SK-N-SH treated with all-trans-retinoic acid at 6 μM for 48 hours (cell line): ENCODE measurements at regions not wholly inside any gene's neighbourhood (a gene's known extent, or its start where the extent isn't known, plus 50 kb on each side); places are given as distances from the start of the nearest gene placed in this dataset.

Experiments
- ATAC-seq: fragments of 200-7000 bp; cut with Tn5 transposase; 3 replicates; pipeline ENCODE4 v1.9.1; 2020; ENCODE audit warnings: mild to moderate bottlenecking, moderate library complexity
- ARNTL ChIP-seq: fragments of 450-650 bp; formaldehyde crosslinking; IDR thresholded peaks from 2 replicates; pipeline ENCODE4 v1.5.0; 2020; ENCODE audit warnings: low read depth, mild to moderate bottlenecking, moderate library complexity, borderline replicate concordance
- BACH2 ChIP-seq: fragments of 250-450 bp; sonication (Bioruptor Pico); IDR thresholded peaks from 2 replicates; pipeline ENCODE4 v1.9.0; 2021; ENCODE audit warnings: mild to moderate bottlenecking, borderline replicate concordance
- CSDC2 ChIP-seq: fragments of 250-450 bp; sonication (Bioruptor Pico); IDR thresholded peaks from 2 replicates; pipeline ENCODE4 v1.5.0; 2020; ENCODE audit warnings: mild to moderate bottlenecking, moderate library complexity
- CSRNP3 ChIP-seq: fragments of 250-450 bp; sonication (Bioruptor Pico); IDR thresholded peaks from 2 replicates; pipeline ENCODE4 v1.5.1; 2021; ENCODE audit warnings: mild to moderate bottlenecking, moderate library complexity
- ESRRG ChIP-seq: fragments of 250-450 bp; sonication (Bioruptor Pico); IDR thresholded peaks from 2 replicates; pipeline ENCODE4 v1.6.1; 2021; ENCODE audit warnings: mild to moderate bottlenecking
- GLIS3 ChIP-seq: fragments of 250-450 bp; sonication (Bioruptor Pico); IDR thresholded peaks from 2 replicates; pipeline ENCODE4 v1.5.0; 2020; ENCODE audit warnings: mild to moderate bottlenecking, moderate library complexity
- ISL1 ChIP-seq: fragments of 250-450 bp; sonication (Bioruptor Pico); IDR thresholded peaks from 2 replicates; pipeline ENCODE4 v2.1.2; 2022; ENCODE audit warnings: mild to moderate bottlenecking, moderate library complexity
- OSR1 ChIP-seq: fragments of 250-450 bp; sonication (Bioruptor Pico); IDR thresholded peaks from 2 replicates; pipeline ENCODE4 v1.8.0; 2022; ENCODE audit warnings: moderate library complexity, mild to moderate bottlenecking, inconsistent platforms
- PATZ1 ChIP-seq: fragments of 250-450 bp; sonication (Bioruptor Pico); IDR thresholded peaks from 2 replicates; pipeline ENCODE4 v1.8.0; 2020; ENCODE audit warnings: mild to moderate bottlenecking, moderate library complexity, borderline replicate concordance
- POU6F1 ChIP-seq: fragments of 250-450 bp; sonication (Bioruptor Pico); IDR thresholded peaks from 2 replicates; pipeline ENCODE4 v1.8.0; 2021; ENCODE audit warnings: low read depth, mild to moderate bottlenecking, moderate library complexity, borderline replicate concordance
- PPARA ChIP-seq: fragments of 250-450 bp; sonication (Bioruptor Pico); IDR thresholded peaks from 2 replicates; pipeline ENCODE4 v1.5.0; 2020; ENCODE audit warnings: mild to moderate bottlenecking, borderline replicate concordance
- RARB ChIP-seq: fragments of 250-450 bp; sonication (Bioruptor Pico); IDR thresholded peaks from 2 replicates; pipeline ENCODE4 v1.8.0; 2021; ENCODE audit warnings: mild to moderate bottlenecking, moderate library complexity
- SNAI2 ChIP-seq: fragments of 250-450 bp; sonication (Bioruptor Pico); IDR thresholded peaks from 2 replicates; pipeline ENCODE4 v1.5.0; 2020; ENCODE audit warnings: mild to moderate bottlenecking, moderate library complexity
- TCF4 ChIP-seq: fragments of 250-450 bp; sonication (Bioruptor Pico); IDR thresholded peaks from 2 replicates; pipeline ENCODE4 v1.8.0; 2021; ENCODE audit warnings: mild to moderate bottlenecking, moderate library complexity, borderline replicate concordance
- TOX ChIP-seq: fragments of 250-450 bp; sonication (Bioruptor Pico); IDR thresholded peaks from 2 replicates; pipeline ENCODE4 v1.8.0; 2021; ENCODE audit warnings: mild to moderate bottlenecking, moderate library complexity, borderline replicate concordance
- ZC3H10 ChIP-seq: fragments of 250-450 bp; sonication (Bioruptor Pico); IDR thresholded peaks from 2 replicates; pipeline ENCODE4 v1.5.1; 2021; ENCODE audit warnings: mild to moderate bottlenecking, moderate library complexity
- ZFP3 ChIP-seq: fragments of 250-450 bp; sonication (Bioruptor Pico); IDR thresholded peaks from 2 replicates; pipeline ENCODE4 v1.5.0; 2020; ENCODE audit warnings: mild to moderate bottlenecking, moderate library complexity
- ZNF565 ChIP-seq: fragments of 450-650 bp; formaldehyde crosslinking; conservative IDR thresholded peaks from 2 replicates; pipeline ENCODE4 v1.5.0; 2020; ENCODE audit warnings: low read depth, mild to moderate bottlenecking, moderate library complexity
- ZNF70 ChIP-seq: fragments of 450-650 bp; formaldehyde crosslinking; IDR thresholded peaks from 2 replicates; pipeline ENCODE4 v1.5.0; 2020; ENCODE audit warnings: mild to moderate bottlenecking, moderate library complexity
- ZNF8 ChIP-seq: fragments of 450-650 bp; formaldehyde crosslinking; IDR thresholded peaks from 2 replicates; pipeline ENCODE4 v1.5.0; 2020; ENCODE audit warnings: mild to moderate bottlenecking, moderate library complexity

- no peak for TF ChIP-seq POU6F1
- TF ChIP-seq ARNTL (CRISPR knock-in tag): no peak
- TF ChIP-seq SNAI2 (CRISPR knock-in tag): no peak
- TF ChIP-seq, all 23 proteins: peak for 0
Observed at GRCh38 chr2:237228281-237228625, 142.6 kb downstream of the COPS8 start (continued).

GRCh38 chr2:237229905-237230304 is 144.2 kb downstream of the COPS8 start:
- no peak for TF ChIP-seq RARB (CRISPR knock-in tag)
- TF ChIP-seq CSRNP3: no peak
- no peak for TF ChIP-seq POU6F1
- no peak for TF ChIP-seq TCF4 (CRISPR knock-in tag)
- TF ChIP-seq ZFP3 (CRISPR knock-in tag): no peak
- no peak for TF ChIP-seq ZNF70 (CRISPR knock-in tag)
- no peak for TF ChIP-seq PPARA (CRISPR knock-in tag)
- TF ChIP-seq OSR1 (CRISPR knock-in tag): no peak
- no peak for TF ChIP-seq ISL1
- ATAC-seq: no peak

- TF ChIP-seq TOX (CRISPR knock-in tag): no peak
- no peak for ATAC-seq
Observed at GRCh38 chr2:237230355-237230754, 144.7 kb downstream of the COPS8 start.

- ATAC-seq: no peak
Observed at GRCh38 chr2:237231593-237231992, 145.9 kb downstream of the COPS8 start.

GRCh38 chr2:237232166-237232565 is 146.5 kb downstream of the COPS8 start:
- no peak for TF ChIP-seq BACH2 (CRISPR knock-in tag)
- no peak for TF ChIP-seq CSRNP3
- TF ChIP-seq ARNTL (CRISPR knock-in tag): no peak
- TF ChIP-seq ZC3H10 (CRISPR knock-in tag): no peak
- TF ChIP-seq OSR1 (CRISPR knock-in tag): no peak
- TF ChIP-seq SNAI2 (CRISPR knock-in tag): no peak
- no peak for TF ChIP-seq PATZ1 (CRISPR knock-in tag)
- TF ChIP-seq GLIS3: no peak
- TF ChIP-seq ZNF70 (CRISPR knock-in tag): no peak
- no peak for TF ChIP-seq ESRRG (CRISPR knock-in tag)
- no peak for TF ChIP-seq ZFP3 (CRISPR knock-in tag)
- TF ChIP-seq ZNF565 (CRISPR knock-in tag): no peak
- no peak for TF ChIP-seq POU6F1
- no peak for TF ChIP-seq TOX (CRISPR knock-in tag)
- TF ChIP-seq CSDC2: no peak
- no peak for TF ChIP-seq ZNF8 (CRISPR knock-in tag)
- TF ChIP-seq RARB (CRISPR knock-in tag): no peak
- TF ChIP-seq, all 23 proteins: peak for 0
- ATAC-seq: no peak

More at GRCh38 chr2:237231593-237231992, 145.9 kb downstream of the COPS8 start:
- TF ChIP-seq TCF4 (CRISPR knock-in tag) (no peak), ARNTL (CRISPR knock-in tag) (no peak), CSRNP3 (no peak), GLIS3 (no peak), TOX (CRISPR knock-in tag) (no peak), ZNF70 (CRISPR knock-in tag) (no peak)
- TF ChIP-seq, all 23 proteins: peak for 0
